ENCODE measurements at regions not wholly inside any gene's neighbourhood (a gene's known extent, or its start where the extent isn't known, plus 50 kb on each side); places are given as distances from the start of the nearest gene placed in this dataset.

- intact Hi-C loops (cut with micrococcal nuclease): no loop called here
- Histone ChIP-seq H3K36me3 (no peaks in the 10 kb centered on the region), H3K27ac (replicated peaks) (no peak overlapping the region), H3K9me3 (replicated peaks) (no peaks in the 10 kb centered on the region), H3K4me3 (no peak overlapping the region), H3K4me1 (no peaks in the 10 kb centered on the region), H3K27me3 (ENCODE audit: low read depth) (no peaks in the 10 kb centered on the region)
- no peak for DNase-seq
- TF ChIP-seq CTCF (IDR thresholded peaks at IDR 0.05; ENCODE audit: borderline replicate concordance): no peak
Observed at GRCh38 chr3:107307205-107307604, 70.0 kb upstream of the CCDC54 start.

GRCh38 chr3:107308716-107309115 lies 68.5 kb upstream of the CCDC54 start:
- Histone ChIP-seq H3K27me3 (ENCODE audit: low read depth) (no peaks in the 10 kb centered on the region), H3K36me3 (no peaks in the 10 kb centered on the region), H3K4me3 (no peak overlapping the region), H3K4me1 (no peaks in the 10 kb centered on the region), H3K27ac (replicated peaks) (no peak overlapping the region), H3K9me3 (replicated peaks) (no peaks in the 10 kb centered on the region)
- intact Hi-C loops (cut with micrococcal nuclease): no loop called here
- no peak for TF ChIP-seq CTCF (IDR thresholded peaks at IDR 0.05; ENCODE audit: borderline replicate concordance)
- no peak for DNase-seq

GRCh38 chr3:107309312-107309711 lies 67.9 kb upstream of the CCDC54 start:
- H3K4me1 ChIP-seq: no peaks in the 10 kb centered on the region
- H3K36me3 ChIP-seq: no peaks in the 10 kb centered on the region
- intact Hi-C loops (cut with micrococcal nuclease): no loop called here
- no peak for DNase-seq
- TF ChIP-seq CTCF (IDR thresholded peaks at IDR 0.05; ENCODE audit: borderline replicate concordance): no peak
- no peaks in the 10 kb centered on the region for H3K9me3 ChIP-seq (replicated peaks)
- H3K27me3 ChIP-seq (ENCODE audit: low read depth): no peaks in the 10 kb centered on the region
- H3K4me3 ChIP-seq: no peak overlapping the region
- H3K27ac ChIP-seq (replicated peaks): no peak overlapping the region

DNA sequence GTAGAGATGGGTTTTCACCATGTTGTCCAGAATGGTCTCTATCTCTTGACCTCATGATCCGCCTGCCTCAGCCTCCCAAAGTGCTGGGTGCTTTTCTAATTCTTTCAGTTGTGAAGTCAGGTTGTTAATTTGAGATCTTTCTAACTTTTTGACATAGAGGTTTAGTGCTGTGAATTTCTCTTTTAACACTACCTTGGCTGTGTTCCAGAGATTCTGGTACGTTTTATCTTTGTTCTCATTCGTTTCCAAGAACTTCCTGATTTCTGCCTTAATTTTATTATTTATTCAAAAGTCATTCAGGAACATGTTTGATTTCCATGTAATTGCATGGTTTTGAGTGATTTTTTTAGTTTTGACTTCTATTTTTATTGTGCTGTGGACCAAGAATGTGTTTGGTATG lies 63.5 kb upstream of the CCDC54 start:
- DNase-seq: no peak
- Histone ChIP-seq H3K4me3 (no peak overlapping the region), H3K36me3 (no peaks in the 10 kb centered on the region), H3K4me1 (no peaks in the 10 kb centered on the region), H3K9me3 (replicated peaks) (no peaks in the 10 kb centered on the region), H3K27me3 (ENCODE audit: low read depth) (peaks cover 22% of the 10 kb centered on the region), H3K27ac (replicated peaks) (no peak overlapping the region)
- intact Hi-C loops (cut with micrococcal nuclease): no loop called here
- TF ChIP-seq CTCF (IDR thresholded peaks at IDR 0.05; ENCODE audit: borderline replicate concordance): no peak

DNA sequence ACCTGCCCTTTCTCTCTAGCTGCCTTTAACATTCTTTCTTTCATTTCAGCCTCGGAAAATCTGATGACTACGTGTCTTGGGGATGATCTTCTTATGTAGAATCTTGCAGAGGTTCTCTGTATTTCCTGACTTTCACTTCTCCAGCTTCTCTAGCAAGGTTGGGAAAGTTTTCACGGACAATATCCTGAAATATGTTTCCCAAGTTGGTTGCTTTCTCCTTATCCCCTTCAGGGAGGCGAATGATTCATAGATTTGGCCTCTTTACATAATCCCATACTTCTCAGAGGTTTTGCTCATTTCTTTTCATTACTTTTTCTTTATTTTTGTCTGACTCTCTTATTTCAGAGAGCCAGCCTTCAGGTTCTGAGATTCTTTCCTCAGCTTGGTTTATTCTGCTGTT lies 62.1 kb upstream of the CCDC54 start:
- H3K36me3 ChIP-seq: no peaks in the 10 kb centered on the region
- intact Hi-C loops (cut with micrococcal nuclease): no loop called here
- H3K27me3 ChIP-seq (ENCODE audit: low read depth): peaks cover 24% of the 10 kb centered on the region
- H3K27ac ChIP-seq (replicated peaks): no peak overlapping the region
- DNase-seq: no peak
- H3K9me3 ChIP-seq (replicated peaks): no peaks in the 10 kb centered on the region
- no peak for TF ChIP-seq CTCF (IDR thresholded peaks at IDR 0.05; ENCODE audit: borderline replicate concordance)
- no peaks in the 10 kb centered on the region for H3K4me1 ChIP-seq
- H3K4me3 ChIP-seq: no peak overlapping the region

GRCh38 chr3:107323723-107324122 lies 53.5 kb upstream of the CCDC54 start:
- Histone ChIP-seq H3K4me1 (no peaks in the 10 kb centered on the region), H3K27me3 (ENCODE audit: low read depth) (peaks cover 12% of the 10 kb centered on the region), H3K4me3 (no peak overlapping the region), H3K27ac (replicated peaks) (no peak overlapping the region), H3K36me3 (no peaks in the 10 kb centered on the region), H3K9me3 (replicated peaks) (no peaks in the 10 kb centered on the region)
- intact Hi-C loops (cut with micrococcal nuclease): no loop called here
- no peak for DNase-seq
- no peak for TF ChIP-seq CTCF (IDR thresholded peaks at IDR 0.05; ENCODE audit: borderline replicate concordance)
